Thoracic aorta (tissue), 2 donors: ENCODE measurements at regions not wholly inside any gene's neighbourhood (a gene's known extent, or its start where the extent isn't known, plus 50 kb on each side); places are given as distances from the start of the nearest gene placed in this dataset.

Source experiments
- ATAC-seq: fragments of 150-250 bp; one replicate; pipeline ENCODE4 v1.8.0; 2017; ENCODE audit warnings: low read depth; ENCODE audit not compliant: insufficient number of reproducible peaks, low FRiP score
- DNase-seq: peaks from one replicate; pipeline ENCODE4 v3.0.0-alpha.2; 2020; ENCODE audit warnings: low spot score
- H3K27ac ChIP-seq, 2 donors: fragments of 200-600 bp; sonication (generic); 1 replicate in 1 of 2; 2 replicates in 1 of 2; pipeline ENCODE4 v1.5.1; 2016; ENCODE audit warnings: mild to moderate bottlenecking in 2 of 2, moderate library complexity in 2 of 2
- H3K27me3 ChIP-seq: fragments of 200-600 bp; sonication (generic); replicated peaks from 2 replicates; pipeline ENCODE4 v1.6.0; 2016; ENCODE audit warnings: mild to moderate bottlenecking; ENCODE audit not compliant: insufficient read depth
- H3K36me3 ChIP-seq: fragments of 200-600 bp; sonication (generic); one replicate; pipeline ENCODE4 v1.5.1; 2016
- H3K4me1 ChIP-seq, 2 donors: fragments of 200-600 bp; sonication (generic); 1 replicate in 1 of 2; 2 replicates in 1 of 2; pipeline versions ENCODE4 v1.5.1 to v1.6.0; 2016; ENCODE audit warnings: low read depth in 2 of 2, mild to moderate bottlenecking in 1 of 2; ENCODE audit not compliant: control insufficient read depth in 1 of 2
- H3K4me3 ChIP-seq: fragments of 200-600 bp; sonication (generic); 2 replicates; pipeline ENCODE4 v1.5.1; 2016; ENCODE audit warnings: mild to moderate bottlenecking
- H3K9me3 ChIP-seq: fragments of 200-600 bp; sonication (generic); 2 replicates; pipeline ENCODE4 v1.5.1; 2016
- CTCF ChIP-seq: fragments of 200-600 bp; sonication (generic); IDR thresholded peaks from one replicate; pipeline ENCODE4 v1.5.1; 2019; ENCODE audit warnings: antibody characterized with exemption

GRCh38 chr2:126227250-126227649 lies 428.7 kb upstream of the GYPC start:
- TF ChIP-seq CTCF: no peak
- no peaks in the 10 kb centered on the region for H3K27me3 ChIP-seq
- ATAC-seq (no peak), DNase-seq (no peak)
- no peaks in the 10 kb centered on the region for H3K4me1 ChIP-seq
- no peak overlapping the region for H3K4me3 ChIP-seq
- H3K36me3 ChIP-seq: no peaks in the 10 kb centered on the region
- H3K9me3 ChIP-seq: peaks cover 3% of the 10 kb centered on the region
- no peak overlapping the region for H3K27ac ChIP-seq

DNA sequence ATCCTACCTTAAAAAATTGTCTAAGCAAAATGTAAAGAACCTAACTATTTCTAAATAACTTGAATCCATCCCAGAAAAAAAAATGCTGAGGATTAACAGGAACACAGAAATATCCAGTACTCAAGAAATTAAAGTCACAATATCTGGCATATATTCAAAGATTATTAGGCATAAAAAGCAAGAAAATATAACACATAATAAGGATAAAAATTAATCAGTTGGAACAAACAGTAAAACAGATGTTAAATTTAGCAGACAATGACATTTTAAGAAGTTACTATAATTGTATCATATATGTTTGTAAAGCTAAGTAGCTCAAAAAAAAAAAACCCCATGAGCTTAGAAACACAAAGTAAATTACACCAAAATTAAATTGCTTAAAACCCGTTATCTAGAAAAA lies 427.4 kb upstream of the GYPC start:
- Histone ChIP-seq H3K36me3 (no peaks in the 10 kb centered on the region), H3K4me3 (no peak overlapping the region), H3K27ac (no peak overlapping the region), H3K9me3 (peaks cover 3% of the 10 kb centered on the region), H3K4me1 (no peaks in the 10 kb centered on the region), H3K27me3 (no peaks in the 10 kb centered on the region)
- no peak for TF ChIP-seq CTCF
- ATAC-seq (no peak), DNase-seq (no peak)

GRCh38 chr2:126238251-126238650 lies 417.7 kb upstream of the GYPC start:
- DNase-seq (no peak), ATAC-seq (no peak)
- TF ChIP-seq CTCF: no peak
- no peak overlapping the region for H3K27ac ChIP-seq
- H3K4me1 ChIP-seq: no peaks in the 10 kb centered on the region
- H3K4me3 ChIP-seq: no peak overlapping the region
- H3K9me3 ChIP-seq: no peaks in the 10 kb centered on the region
- no peaks in the 10 kb centered on the region for H3K36me3 ChIP-seq
- no peaks in the 10 kb centered on the region for H3K27me3 ChIP-seq

DNA sequence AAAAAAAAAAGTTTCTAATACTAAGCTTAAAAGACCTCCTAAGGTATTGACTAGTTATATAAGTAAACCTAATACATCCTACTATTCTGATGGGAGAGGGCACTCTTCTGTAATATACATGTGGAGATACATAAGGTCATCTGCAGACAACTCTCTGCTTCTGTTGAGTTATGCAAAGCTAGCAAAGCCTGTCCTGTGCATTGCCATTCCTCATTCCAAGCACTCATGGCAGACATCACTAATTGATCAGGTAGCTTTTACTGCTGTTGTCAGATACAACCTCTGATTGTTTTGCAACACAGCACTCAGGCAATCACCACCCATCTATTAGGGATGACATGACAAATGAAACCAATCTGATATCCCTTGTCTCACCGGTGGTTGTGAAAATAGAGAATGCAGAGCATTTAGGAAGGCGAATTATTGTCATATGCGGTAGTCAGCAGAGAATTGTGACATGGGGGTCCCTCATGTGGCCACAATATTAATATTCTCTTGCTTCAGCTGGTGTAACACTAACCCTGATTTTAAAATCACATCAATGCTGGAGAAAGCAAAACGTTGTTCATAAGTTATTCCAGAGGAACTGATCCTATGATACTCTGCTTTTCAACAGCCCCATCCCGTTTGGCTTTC lies 416.5 kb upstream of the GYPC start:
- H3K36me3 ChIP-seq: no peaks in the 10 kb centered on the region
- no peak overlapping the region for H3K4me3 ChIP-seq
- no peaks in the 10 kb centered on the region for H3K9me3 ChIP-seq
- DNase-seq (no peak), ATAC-seq (no peak)
- no peaks in the 10 kb centered on the region for H3K4me1 ChIP-seq
- no peak overlapping the region for H3K27ac ChIP-seq
- H3K27me3 ChIP-seq: no peaks in the 10 kb centered on the region
- no peak for TF ChIP-seq CTCF

GRCh38 chr2:126241001-126241400 lies 415.0 kb upstream of the GYPC start:
- no peak for DNase-seq
- Histone ChIP-seq H3K4me3 (no peak overlapping the region), H3K27ac (no peak overlapping the region), H3K27me3 (no peaks in the 10 kb centered on the region), H3K9me3 (no peaks in the 10 kb centered on the region), H3K4me1 (no peaks in the 10 kb centered on the region), H3K36me3 (no peaks in the 10 kb centered on the region)
- no peak for ATAC-seq
- no peak for TF ChIP-seq CTCF
